Nephron progenitor cell (in vitro differentiated cells): ENCODE measurements at regions not wholly inside any gene's neighbourhood (a gene's known extent, or its start where the extent isn't known, plus 50 kb on each side); places are given as distances from the start of the nearest gene placed in this dataset.

Source experiments
- DNase-seq: peaks from one replicate; pipeline ENCODE4 v3.0.0; 2021
- H3K27ac Mint-ChIP-seq: 2 replicates; pipeline ENCODE4 v1.8.0; 2021; ENCODE audit warnings: mild to moderate bottlenecking, moderate library complexity, mixed read lengths
- H3K27me3 Mint-ChIP-seq: 2 replicates; pipeline ENCODE4 v1.8.0; 2021; ENCODE audit warnings: mild to moderate bottlenecking, low read depth, mixed read lengths; ENCODE audit not compliant: poor library complexity
- H3K36me3 Mint-ChIP-seq: 2 replicates; pipeline ENCODE4 v1.8.0; 2021; ENCODE audit warnings: low read depth, mixed read lengths
- H3K4me1 Mint-ChIP-seq: 2 replicates; pipeline ENCODE4 v1.8.0; 2021; ENCODE audit warnings: mixed read lengths
- H3K4me3 Mint-ChIP-seq: 2 replicates; pipeline ENCODE4 v1.8.0; 2021; ENCODE audit warnings: mild to moderate bottlenecking, moderate library complexity, mixed read lengths
- H3K9me3 Mint-ChIP-seq: 2 replicates; pipeline ENCODE4 v1.8.0; 2021; ENCODE audit warnings: mild to moderate bottlenecking, moderate library complexity, mixed read lengths
- TF ChIP-seq, protein P1 (sequence below): fragments of 200-600 bp; sonication (generic); IDR thresholded peaks from 2 replicates; pipeline ENCODE4 v1.5.0; 2021; ENCODE audit warnings: antibody characterized with exemption

DNA sequence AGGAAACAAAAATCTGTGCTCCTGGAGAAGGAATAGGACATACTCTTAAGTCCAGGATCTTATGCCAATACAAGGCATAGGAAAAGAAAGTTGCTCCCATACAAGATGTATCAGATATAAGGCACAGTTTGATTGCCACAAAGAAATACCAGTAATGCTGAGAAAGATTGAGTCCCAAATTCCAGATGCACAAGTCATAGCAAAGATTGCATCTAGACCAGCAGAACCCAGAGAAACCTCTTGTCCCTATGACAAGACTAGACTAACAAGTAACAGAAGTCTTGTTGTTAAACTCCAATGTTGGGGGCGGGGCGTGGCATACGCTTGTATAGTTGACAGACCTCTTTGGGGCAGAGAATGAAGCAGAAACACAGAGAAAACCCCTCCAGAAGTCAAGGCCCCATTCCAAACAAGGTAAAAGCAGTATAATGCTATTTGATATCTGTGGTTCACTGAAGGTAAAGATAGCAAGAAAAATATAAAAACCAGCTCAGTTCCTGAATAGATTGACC is 671.5 kb upstream of the GRIA3 start:
- Mint-ChIP-seq H3K4me3 (no peak overlapping the region), H3K36me3 (no peaks in the 10 kb centered on the region), H3K9me3 (peaks cover 55% of the 10 kb centered on the region), H3K27me3 (no peaks in the 10 kb centered on the region), H3K4me1 (no peaks in the 10 kb centered on the region), H3K27ac (no peak overlapping the region)
- DNase-seq, result no peak
- TF ChIP-seq, protein P1, sequence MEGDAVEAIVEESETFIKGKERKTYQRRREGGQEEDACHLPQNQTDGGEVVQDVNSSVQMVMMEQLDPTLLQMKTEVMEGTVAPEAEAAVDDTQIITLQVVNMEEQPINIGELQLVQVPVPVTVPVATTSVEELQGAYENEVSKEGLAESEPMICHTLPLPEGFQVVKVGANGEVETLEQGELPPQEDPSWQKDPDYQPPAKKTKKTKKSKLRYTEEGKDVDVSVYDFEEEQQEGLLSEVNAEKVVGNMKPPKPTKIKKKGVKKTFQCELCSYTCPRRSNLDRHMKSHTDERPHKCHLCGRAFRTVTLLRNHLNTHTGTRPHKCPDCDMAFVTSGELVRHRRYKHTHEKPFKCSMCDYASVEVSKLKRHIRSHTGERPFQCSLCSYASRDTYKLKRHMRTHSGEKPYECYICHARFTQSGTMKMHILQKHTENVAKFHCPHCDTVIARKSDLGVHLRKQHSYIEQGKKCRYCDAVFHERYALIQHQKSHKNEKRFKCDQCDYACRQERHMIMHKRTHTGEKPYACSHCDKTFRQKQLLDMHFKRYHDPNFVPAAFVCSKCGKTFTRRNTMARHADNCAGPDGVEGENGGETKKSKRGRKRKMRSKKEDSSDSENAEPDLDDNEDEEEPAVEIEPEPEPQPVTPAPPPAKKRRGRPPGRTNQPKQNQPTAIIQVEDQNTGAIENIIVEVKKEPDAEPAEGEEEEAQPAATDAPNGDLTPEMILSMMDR, result no peak

DNA sequence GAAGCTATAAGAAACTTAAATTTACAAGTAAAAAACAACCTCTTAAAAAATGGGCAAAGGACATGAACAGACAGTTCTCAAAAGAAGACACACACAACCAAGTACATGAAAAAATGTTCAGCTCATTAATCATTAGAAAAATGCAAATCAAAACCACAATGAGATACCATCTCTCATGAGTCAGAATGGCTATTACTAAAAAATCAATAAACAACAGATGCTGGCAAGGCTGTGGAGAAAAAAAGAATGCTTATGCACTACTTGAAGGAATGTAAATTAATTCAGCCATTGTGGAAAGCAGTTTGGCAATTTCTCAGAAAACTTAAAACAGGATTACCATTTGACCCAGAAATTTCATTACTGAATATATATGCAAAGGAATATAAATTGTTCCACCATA is 666.3 kb upstream of the GRIA3 start:
- no peaks in the 10 kb centered on the region for H3K4me1 Mint-ChIP-seq
- no peak for DNase-seq
- TF ChIP-seq, protein P1, result no peak
- no peak overlapping the region for H3K4me3 Mint-ChIP-seq
- no peak overlapping the region for H3K27ac Mint-ChIP-seq
- peaks cover 51% of the 10 kb centered on the region for H3K9me3 Mint-ChIP-seq
- no peaks in the 10 kb centered on the region for H3K27me3 Mint-ChIP-seq
- no peaks in the 10 kb centered on the region for H3K36me3 Mint-ChIP-seq

DNA sequence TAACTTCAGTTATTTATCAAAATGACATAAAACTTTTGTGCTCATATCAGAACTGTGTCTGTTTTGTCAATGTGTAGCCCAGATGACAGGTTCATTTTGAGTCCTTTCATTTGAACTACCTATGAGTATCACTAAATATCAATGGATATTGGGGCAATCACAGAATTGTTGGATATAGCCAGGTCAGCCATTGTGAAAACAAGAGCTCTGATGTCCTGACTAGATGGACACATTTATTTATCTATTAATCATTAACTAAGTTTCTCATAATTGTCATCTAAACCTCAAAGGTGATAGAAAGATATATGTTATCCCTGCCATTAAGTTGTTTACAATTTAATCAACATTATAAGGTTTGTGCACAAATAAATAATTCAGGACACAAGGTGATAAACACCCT is 638.3 kb upstream of the GRIA3 start:
- Mint-ChIP-seq H3K9me3 (peaks cover 22% of the 10 kb centered on the region), H3K4me1 (no peaks in the 10 kb centered on the region), H3K27me3 (peaks cover 3% of the 10 kb centered on the region), H3K4me3 (no peak overlapping the region), H3K36me3 (no peaks in the 10 kb centered on the region), H3K27ac (no peak overlapping the region)
- TF ChIP-seq, protein P1, result no peak
- DNase-seq, result no peak

DNA sequence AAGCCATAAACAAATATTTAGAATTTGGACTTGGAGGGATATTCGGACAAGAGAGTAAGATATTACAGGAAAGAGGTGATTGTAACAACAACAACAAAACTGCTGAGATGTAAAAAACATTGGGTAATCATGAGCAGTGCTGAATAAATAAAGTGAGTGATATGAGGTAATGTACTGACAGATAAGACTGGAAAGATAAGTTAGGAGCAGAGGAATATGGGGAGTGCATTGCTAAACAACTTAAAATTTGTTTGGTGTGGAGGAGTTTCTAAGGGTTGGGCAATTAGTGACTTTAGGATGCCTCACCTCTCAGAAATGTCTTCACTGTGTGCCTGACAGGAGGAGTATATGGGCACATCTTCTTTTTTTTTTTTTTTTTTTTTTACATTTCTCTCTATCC is 637.8 kb upstream of the GRIA3 start:
- TF ChIP-seq, protein P1, result no peak
- no peak overlapping the region for H3K4me3 Mint-ChIP-seq
- no peak for DNase-seq
- H3K27me3 Mint-ChIP-seq, result peaks cover 3% of the 10 kb centered on the region
- H3K36me3 Mint-ChIP-seq, result no peaks in the 10 kb centered on the region
- H3K9me3 Mint-ChIP-seq, result peaks cover 18% of the 10 kb centered on the region
- no peak overlapping the region for H3K27ac Mint-ChIP-seq
- H3K4me1 Mint-ChIP-seq, result no peaks in the 10 kb centered on the region

DNA sequence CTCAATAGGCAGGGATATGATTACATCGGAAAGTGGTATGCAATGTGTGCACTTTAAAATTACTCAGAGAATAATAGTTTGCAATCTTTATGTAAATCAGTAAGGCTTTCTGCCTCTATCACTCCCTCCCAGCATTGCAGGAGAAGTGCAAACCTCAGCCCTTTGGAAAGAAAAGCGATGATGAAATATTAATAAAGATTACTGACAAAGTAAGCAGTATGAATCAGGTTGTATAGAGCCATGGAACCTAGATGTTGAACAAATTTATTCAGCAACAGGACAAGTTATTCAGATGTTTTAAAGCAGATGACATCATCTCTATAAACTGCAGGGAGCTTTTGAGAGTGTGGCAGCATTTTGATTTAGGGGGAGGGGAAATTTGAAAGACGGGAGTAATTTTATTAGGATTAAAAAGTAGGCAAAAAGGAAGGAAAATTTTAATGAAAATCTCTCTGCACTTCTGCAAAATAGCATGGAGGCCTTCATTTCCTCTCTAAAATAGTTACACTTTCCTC is 631.7 kb upstream of the GRIA3 start:
- no peaks in the 10 kb centered on the region for H3K36me3 Mint-ChIP-seq
- H3K27ac Mint-ChIP-seq, result no peak overlapping the region
- TF ChIP-seq, protein P1, result no peak
- H3K4me1 Mint-ChIP-seq, result no peaks in the 10 kb centered on the region
- H3K27me3 Mint-ChIP-seq, result peaks cover 4% of the 10 kb centered on the region
- no peak for DNase-seq
- no peak overlapping the region for H3K4me3 Mint-ChIP-seq
- H3K9me3 Mint-ChIP-seq, result peaks cover 29% of the 10 kb centered on the region

DNA sequence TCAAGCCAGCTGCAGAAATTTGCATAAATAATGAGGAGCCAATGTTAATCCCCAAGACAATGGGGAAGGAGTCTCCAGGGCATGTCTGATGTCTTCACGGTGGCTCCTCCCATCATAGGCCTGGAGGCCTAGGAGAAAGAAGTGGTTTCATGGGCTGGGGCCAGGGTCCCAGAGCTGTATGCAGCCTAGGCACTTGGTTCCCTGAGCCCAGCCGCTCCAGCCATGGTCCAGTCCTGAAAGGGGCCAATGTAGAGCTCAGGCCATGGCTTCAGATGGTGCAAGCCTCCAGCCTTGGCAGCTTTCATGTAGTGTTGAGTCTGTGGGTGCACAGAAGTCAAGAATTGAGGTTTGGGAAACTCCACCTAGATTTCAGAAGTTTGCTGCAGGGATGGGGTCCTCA is 628.2 kb upstream of the GRIA3 start:
- Mint-ChIP-seq H3K4me3 (no peak overlapping the region), H3K27ac (no peak overlapping the region)

More for the DNA sequence above, 628.2 kb upstream of the GRIA3 start:
- no peaks in the 10 kb centered on the region for H3K4me1 Mint-ChIP-seq
- DNase-seq, result no peak
- H3K36me3 Mint-ChIP-seq, result no peaks in the 10 kb centered on the region
- TF ChIP-seq, protein P1, result no peak
- peaks cover 4% of the 10 kb centered on the region for H3K27me3 Mint-ChIP-seq
- peaks cover 53% of the 10 kb centered on the region for H3K9me3 Mint-ChIP-seq
